Heart right ventricle (tissue), 16 donors: ENCODE measurements at regions not wholly inside any gene's neighbourhood (a gene's known extent, or its start where the extent isn't known, plus 50 kb on each side); places are given as distances from the start of the nearest gene placed in this dataset.
A peak's percentile ranks its signal among the peaks of the same experiment; 100 is the strongest.

Source experiments
- ATAC-seq, 8 donors: fragments of 200-7000 bp; cut with Tn5 transposase; one replicate each; pipeline ENCODE4 v1.9.1; 2020; ENCODE audit warnings: mild to moderate bottlenecking in 8 of 8, moderate library complexity in 8 of 8, moderate number of reproducible peaks in 1 of 8
- DNase-seq, 2 donors: peaks; one replicate each; pipeline ENCODE4 v3.0.0-alpha.2; 2020
- H3K27ac ChIP-seq, 10 donors: fragments of 200-600 bp; sonication (generic) in 2 of 10; one replicate each; pipeline versions ENCODE4 v1.5.0 to v1.8.0; 2020 to 2022; ENCODE audit warnings: mild to moderate bottlenecking in 3 of 10
- H3K27me3 ChIP-seq, 7 donors: fragments of 200-600 bp; one replicate each; pipeline ENCODE4 v1.8.0; 2021 to 2022; ENCODE audit warnings: mild to moderate bottlenecking in 2 of 7
- H3K36me3 ChIP-seq, 9 donors: fragments of 200-600 bp; sonication (generic) in 1 of 9; one replicate each; pipeline versions ENCODE4 v1.5.0 to v1.8.0; 2020 to 2022; ENCODE audit warnings: mild to moderate bottlenecking in 2 of 9
- H3K4me1 ChIP-seq, 9 donors: fragments of 200-600 bp; sonication (generic) in 1 of 9; one replicate each; pipeline versions ENCODE4 v1.5.0 to v1.8.0; 2020 to 2022; ENCODE audit warnings: mild to moderate bottlenecking in 4 of 9
- H3K4me3 ChIP-seq, 10 donors: fragments of 200-600 bp; sonication (generic) in 2 of 10; one replicate each; pipeline versions ENCODE4 v1.5.0 to v1.8.0; 2020 to 2022; ENCODE audit warnings: mild to moderate bottlenecking in 7 of 10, moderate library complexity in 2 of 10
- H3K9me3 ChIP-seq, 11 donors: fragments of 200-600 bp in 10 of 11; sonication (generic) in 2 of 11; one replicate each; pipeline versions ENCODE4 v1.5.0 to v1.8.0; 2013 to 2022; ENCODE audit warnings: mild to moderate bottlenecking in 2 of 11, control low read depth in 1 of 11, moderate library complexity in 1 of 11
- CTCF ChIP-seq, 9 donors: fragments of 200-600 bp; sonication (generic) in 2 of 9; IDR thresholded peaks; one replicate each; pipeline versions ENCODE4 v1.5.0 to v1.8.0; 2021 to 2022; ENCODE audit warnings: antibody characterized with exemption in 9 of 9, mild to moderate bottlenecking in 5 of 9, moderate library complexity in 1 of 9
- WGBS, 2 donors: extraction: QIAGEN DNeasy Blood & Tissue Kit; methylation state at CpG; one replicate each; pipeline ENCODE4 v1.1.7; 2013; ENCODE audit warnings: inconsistent platforms in 1 of 2; 5-methylcytosine and 5-hydroxymethylcytosine counted together
- intact Hi-C, 10 donors: fragments of 100-400 bp; cut with DNase I; formaldehyde crosslinking; loops; one replicate each; pipeline versions ENCODE4 v1.11.1 to v1.14.2; 2022
- donor health status: Arrhythmogenic right ventricular cardiomyopathy.
- donor health status: ischemic (EF 13 %, LVEDD 7.1; RV severe dilation, severe dysfunction).
- donor health status: healthy with polysubstance abuse.
- donor health status: DM: no; HTN: yes; CAD: no.
- donor health status: DM: no; HTN: no; CAD: no.
- donor health status: ischemic (EF 25% LVEDD 6.9; RV normal size, moderate dysfunction).
- donor health status: ischemic (EF 25% LVEDD 5.7; RV mildly dilated, moderate dysfunction).
- donor health status: healthy.
- donor health status: DM: yes; HTN: yes; CAD: no.
- donor health status: Ischemic cardiomyopathy.
- donor health status: ischemic (EF 35%, LVEDD 5.7; RV mildly dilated, moderate dysfunction).
- donor health status: nonischemic (EF 11% LVEDD 7.7; RV severe dilation, severe dysfunction).
- donor health status: DM: yes; HTN: yes; CAD: no.
- donor health status: PGD.
- donor health status: ischemic (EF 29% LVEDD 5.4; RV normal size, mild dysfunction).
- donor health status: nonischemic (EF 23%, LVEDD 6.1; RV moderate dilation, normal function).

DNA sequence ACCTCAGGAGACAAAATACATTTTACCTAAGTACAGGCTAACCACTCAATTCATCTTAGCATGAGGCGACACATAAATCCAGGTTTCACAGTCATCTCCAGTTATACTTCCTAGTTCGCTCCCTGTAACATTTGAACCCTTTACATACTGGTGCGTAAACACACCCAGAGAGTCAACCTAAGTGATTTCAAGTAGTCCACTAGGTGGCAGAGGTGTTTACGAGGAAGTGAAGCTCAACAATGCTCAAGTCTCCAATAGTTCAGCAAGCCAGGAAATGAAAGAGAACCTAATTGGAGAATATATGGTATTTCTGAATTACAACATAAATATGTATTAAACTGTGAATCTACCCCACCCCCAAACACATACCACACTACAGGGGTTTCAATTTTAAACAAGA, 76.3 kb upstream of the ABCB5 start:
- intact Hi-C loops = no loop called here
- H3K9me3 ChIP-seq = peaks cover 0 to 17% (median 0%) of the 10 kb centered on the region in 11 donors
- H3K27me3 ChIP-seq = no peaks in the 10 kb centered on the region
- TF ChIP-seq CTCF (IDR thresholded peaks at IDR 0.05) = peak in 1 of 9 donors; percentile 14
- 89 to 92% methylated on average over 4 of the region's 4 CpGs for WGBS, 2 donors
- no peaks in the 10 kb centered on the region for H3K36me3 ChIP-seq
- ATAC-seq = no peak
- H3K27ac ChIP-seq = no peak overlapping the region
- H3K4me1 ChIP-seq = peaks cover 0 to 10% (median 0%) of the 10 kb centered on the region in 9 donors
- no peak overlapping the region for H3K4me3 ChIP-seq
- no peak for DNase-seq

DNA sequence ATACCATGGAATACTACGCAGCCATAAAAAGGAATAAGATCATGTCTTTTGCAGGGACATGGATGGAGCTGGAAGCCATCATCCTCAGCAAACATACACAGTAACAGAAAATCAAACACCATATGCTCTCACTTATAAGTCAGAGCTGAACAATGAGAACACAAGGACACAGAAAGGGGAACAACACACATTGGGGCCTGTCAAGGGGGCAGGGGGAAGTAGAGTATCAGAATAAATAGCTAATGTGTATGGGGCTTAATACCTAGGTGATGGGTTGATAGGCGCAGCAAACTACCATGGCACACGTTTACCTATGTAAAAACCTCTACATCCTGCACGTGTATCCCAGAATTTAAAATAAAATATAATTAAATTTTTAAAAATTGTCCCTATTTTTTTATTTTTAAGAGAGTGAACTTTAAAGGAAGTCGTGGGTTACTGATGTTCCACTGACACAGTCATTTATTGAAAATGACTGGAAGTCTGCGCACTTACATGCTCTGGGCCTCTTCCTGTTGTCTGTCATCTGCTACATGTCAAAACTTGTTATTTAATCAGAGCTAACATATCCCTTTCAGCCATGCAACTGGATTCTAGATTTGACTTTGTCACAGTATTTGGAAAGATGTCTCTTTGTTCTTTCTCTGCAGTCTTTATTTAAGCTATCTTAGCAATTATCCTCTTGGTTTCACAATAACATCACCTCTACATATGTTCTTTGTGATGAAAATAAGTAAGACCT, 73.7 kb upstream of the ABCB5 start:
- 74 to 78% methylated on average over 6 of the region's 6 CpGs for WGBS, 2 donors

DNA sequence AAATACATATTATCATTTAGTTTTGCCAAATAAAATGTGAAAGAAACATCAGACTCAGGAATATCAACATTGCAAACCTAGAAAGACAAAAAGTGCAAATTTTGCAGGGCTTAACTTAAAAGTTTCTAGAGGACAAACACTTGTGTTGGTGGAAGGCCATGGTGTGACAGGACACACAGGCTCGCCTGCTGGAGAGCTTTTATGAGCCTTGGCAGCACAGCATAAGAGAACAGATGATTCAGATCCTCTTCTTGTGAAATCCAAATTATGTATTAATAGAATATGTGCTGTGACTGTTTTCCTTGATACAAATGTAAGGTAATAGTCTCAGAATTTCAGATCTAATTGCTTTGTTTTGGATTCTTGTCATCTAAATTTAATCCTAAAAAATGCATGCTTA, 72.9 kb upstream of the ABCB5 start:
- no peak for TF ChIP-seq CTCF (IDR thresholded peaks at IDR 0.05)
- intact Hi-C loops = no loop called here
- peaks cover 0 to 17% (median 0%) of the 10 kb centered on the region in 11 donors for H3K9me3 ChIP-seq
- no peak overlapping the region for H3K4me3 ChIP-seq
- peaks cover 0 to 10% (median 0%) of the 10 kb centered on the region in 9 donors for H3K4me1 ChIP-seq
- H3K27me3 ChIP-seq = no peaks in the 10 kb centered on the region
- WGBS, 2 donors = 13 to 47% methylated on average over 1 of the region's 1 CpG
- no peak overlapping the region for H3K27ac ChIP-seq
- ATAC-seq = peak in 7 of 8 donors; percentile 51 to 97 (median 71)
- DNase-seq = peak in 1 of 2 donors; percentile 8
- H3K36me3 ChIP-seq = no peaks in the 10 kb centered on the region

More for the DNA sequence above, 73.7 kb upstream of the ABCB5 start:
- Histone ChIP-seq H3K4me1 (peaks cover 0 to 10% (median 0%) of the 10 kb centered on the region in 9 donors), H3K9me3 (peaks cover 0 to 17% (median 0%) of the 10 kb centered on the region in 11 donors), H3K4me3 (no peak overlapping the region), H3K36me3 (no peaks in the 10 kb centered on the region), H3K27me3 (no peaks in the 10 kb centered on the region), H3K27ac (no peak overlapping the region)
- intact Hi-C loops = no loop called here
- no peak for DNase-seq
- ATAC-seq = peak in 1 of 8 donors; percentile 50
- TF ChIP-seq CTCF (IDR thresholded peaks at IDR 0.05) = no peak

DNA sequence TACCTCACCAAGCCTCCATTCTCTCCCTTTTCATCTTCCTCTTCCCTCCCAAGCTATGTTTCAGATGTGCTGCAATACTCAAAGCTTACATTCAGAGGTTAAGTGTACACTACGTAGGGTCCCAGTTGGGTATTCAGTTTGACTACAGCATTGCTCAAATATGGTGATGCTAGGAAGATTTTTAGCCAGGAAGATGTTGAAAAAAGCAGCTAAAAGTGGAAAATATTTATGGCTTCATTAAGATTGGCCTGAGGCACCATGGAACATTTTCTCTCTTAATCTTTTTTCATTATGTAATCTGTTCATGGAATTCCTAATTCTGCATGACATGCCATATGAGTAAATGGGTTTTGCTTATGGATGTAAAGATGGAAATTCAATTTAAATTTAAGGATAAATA, 72.0 kb upstream of the ABCB5 start:
- TF ChIP-seq CTCF (IDR thresholded peaks at IDR 0.05) = no peak
- intact Hi-C loops = no loop called here
- Histone ChIP-seq H3K4me3 (no peak overlapping the region), H3K4me1 (peaks cover 0 to 10% (median 0%) of the 10 kb centered on the region in 9 donors), H3K27ac (no peak overlapping the region), H3K36me3 (no peaks in the 10 kb centered on the region), H3K9me3 (peaks cover 0 to 17% (median 0%) of the 10 kb centered on the region in 11 donors), H3K27me3 (no peaks in the 10 kb centered on the region)
- no peak for ATAC-seq
- DNase-seq = no peak
- WGBS, 2 donors = 78 to 83% methylated on average over 1 of the region's 1 CpG
